HFF-Myc (cell line): ENCODE measurements at regions not wholly inside any gene's neighbourhood (a gene's known extent, or its start where the extent isn't known, plus 50 kb on each side); places are given as distances from the start of the nearest gene placed in this dataset.

Experiments used
- DNase-seq: peaks from one replicate; pipeline ENCODE4 v3.0.0-alpha.2; 2011; ENCODE audit warnings: low read depth; ENCODE audit errors: extremely low read depth
- H3K4me3 ChIP-seq: replicated peaks from 2 replicates; pipeline ENCODE4 v1.5.1; 2011; ENCODE audit warnings: low read depth, mild to moderate bottlenecking, control low read depth, low read length
- TF ChIP-seq, protein P1 (sequence below): IDR thresholded peaks from 2 replicates; pipeline ENCODE4 v1.5.1; 2012; ENCODE audit warnings: mild to moderate bottlenecking, low read depth, low read length, control low read depth; ENCODE audit errors: missing control alignments

DNA sequence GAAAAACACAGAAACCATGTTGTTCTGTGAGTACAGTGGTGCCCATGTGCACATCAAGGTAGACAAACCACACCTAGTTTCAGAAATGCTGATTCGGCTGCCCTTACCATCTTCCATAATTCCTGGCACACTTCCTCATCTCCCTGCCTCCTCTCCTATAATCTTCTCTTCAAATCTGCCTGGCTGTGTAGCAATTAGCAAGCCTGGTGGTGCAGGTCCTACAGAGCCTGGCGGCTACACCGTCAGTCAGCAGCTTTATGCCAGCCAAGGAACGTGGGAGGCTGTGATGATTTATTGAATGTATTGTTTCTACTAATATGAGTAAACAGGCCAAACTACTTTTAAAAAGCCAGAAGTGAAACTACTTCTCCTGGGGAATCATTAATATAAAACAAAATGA lies 106.8 kb downstream of the SEMA6D start:
- DNase-seq: no peak
- TF ChIP-seq, protein P1, sequence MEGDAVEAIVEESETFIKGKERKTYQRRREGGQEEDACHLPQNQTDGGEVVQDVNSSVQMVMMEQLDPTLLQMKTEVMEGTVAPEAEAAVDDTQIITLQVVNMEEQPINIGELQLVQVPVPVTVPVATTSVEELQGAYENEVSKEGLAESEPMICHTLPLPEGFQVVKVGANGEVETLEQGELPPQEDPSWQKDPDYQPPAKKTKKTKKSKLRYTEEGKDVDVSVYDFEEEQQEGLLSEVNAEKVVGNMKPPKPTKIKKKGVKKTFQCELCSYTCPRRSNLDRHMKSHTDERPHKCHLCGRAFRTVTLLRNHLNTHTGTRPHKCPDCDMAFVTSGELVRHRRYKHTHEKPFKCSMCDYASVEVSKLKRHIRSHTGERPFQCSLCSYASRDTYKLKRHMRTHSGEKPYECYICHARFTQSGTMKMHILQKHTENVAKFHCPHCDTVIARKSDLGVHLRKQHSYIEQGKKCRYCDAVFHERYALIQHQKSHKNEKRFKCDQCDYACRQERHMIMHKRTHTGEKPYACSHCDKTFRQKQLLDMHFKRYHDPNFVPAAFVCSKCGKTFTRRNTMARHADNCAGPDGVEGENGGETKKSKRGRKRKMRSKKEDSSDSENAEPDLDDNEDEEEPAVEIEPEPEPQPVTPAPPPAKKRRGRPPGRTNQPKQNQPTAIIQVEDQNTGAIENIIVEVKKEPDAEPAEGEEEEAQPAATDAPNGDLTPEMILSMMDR: no peak
- H3K4me3 ChIP-seq: no peak overlapping the region

DNA sequence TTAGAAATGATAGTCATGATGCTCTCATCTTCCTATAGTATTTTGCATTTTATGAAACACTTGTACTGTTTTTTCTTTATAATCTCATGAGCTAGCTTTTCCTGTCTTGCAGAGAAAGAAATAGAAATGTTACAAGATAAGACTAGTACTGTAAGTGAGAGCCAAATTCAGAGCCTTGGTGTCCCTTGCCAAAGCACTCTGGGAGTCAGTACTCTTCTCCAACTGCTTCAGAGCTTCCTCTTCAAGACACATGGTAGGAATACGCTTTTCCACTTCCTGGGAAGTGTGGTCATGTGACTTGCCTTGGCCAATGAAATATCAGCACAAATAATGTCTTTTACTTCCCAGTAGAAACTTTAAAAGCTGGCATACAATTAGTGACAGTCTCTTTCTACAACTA lies 112.4 kb downstream of the SEMA6D start:
- DNase-seq: no peak
- no peak overlapping the region for H3K4me3 ChIP-seq
- TF ChIP-seq, protein P1: no peak

- no peak overlapping the region for H3K4me3 ChIP-seq
- TF ChIP-seq, protein P1: no peak
- DNase-seq: no peak
Observed at GRCh38 chr15:47834093-47834492, 116.8 kb downstream of the SEMA6D start.

- H3K4me3 ChIP-seq: no peak overlapping the region
- TF ChIP-seq, protein P1: no peak
- no peak for DNase-seq
Observed at GRCh38 chr15:47839233-47839825, 122.0 kb downstream of the SEMA6D start.

- DNase-seq: no peak
- no peak overlapping the region for H3K4me3 ChIP-seq
- TF ChIP-seq, protein P1: no peak
Observed at GRCh38 chr15:47843124-47843663, 125.9 kb downstream of the SEMA6D start.

DNA sequence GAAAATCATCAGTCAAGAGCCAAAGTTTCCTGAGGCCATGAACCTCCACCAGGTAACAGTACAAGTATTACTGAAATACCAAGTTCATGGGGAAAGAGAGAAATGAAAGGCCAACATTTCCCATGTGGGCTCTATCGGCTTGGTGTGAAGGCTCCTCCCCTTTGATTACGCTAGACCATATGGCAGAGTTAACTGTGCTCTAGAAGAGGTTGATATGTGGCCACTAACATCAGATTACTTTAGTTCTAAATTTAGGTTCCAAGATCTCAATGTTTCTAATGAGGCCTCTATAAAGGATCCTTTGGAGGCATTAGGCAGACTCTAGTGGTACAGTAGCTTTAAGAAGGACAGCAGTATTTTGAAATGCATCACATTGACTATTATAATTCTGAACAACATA lies 127.1 kb downstream of the SEMA6D start:
- TF ChIP-seq, protein P1: no peak
- H3K4me3 ChIP-seq: no peak overlapping the region
- DNase-seq: no peak
